ENCODE measurements at regions not wholly inside any gene's neighbourhood (a gene's known extent, or its start where the extent isn't known, plus 50 kb on each side); places are given as distances from the start of the nearest gene placed in this dataset.
"Not testable (repeated sequence)": the region's sequence is repeated elsewhere in the genome, so short reads cannot be mapped to it uniquely, and the experiment has no call there.

- no peak for DNase-seq (ENCODE audit: low read depth in 2 of 2)
These were observed 700.0 kb downstream of the MAFB start for GRCh38 chr20:39988991-39989390.

- DNase-seq (ENCODE audit: low read depth in 2 of 2): no peak
These were observed 702.7 kb downstream of the MAFB start for GRCh38 chr20:39986173-39986904.

GRCh38 chr20:39985271-39985827 lies 703.7 kb downstream of the MAFB start:
- DNase-seq (ENCODE audit: low read depth in 2 of 2): no peak

- no peak for DNase-seq (ENCODE audit: low read depth in 2 of 2)
These were observed 705.4 kb downstream of the MAFB start for GRCh38 chr20:39983655-39984054.

GRCh38 chr20:39983183-39983582 lies 705.9 kb downstream of the MAFB start:
- DNase-seq (ENCODE audit: low read depth in 2 of 2): no peak

GRCh38 chr20:39974966-39975501 lies 714.0 kb downstream of the MAFB start:
- DNase-seq (ENCODE audit: low read depth in 2 of 2): no peak

- DNase-seq (ENCODE audit: low read depth in 2 of 2): no peak
These were observed 720.5 kb downstream of the MAFB start for GRCh38 chr20:39968495-39968894.

GRCh38 chr20:39967806-39968205 lies 721.2 kb downstream of the MAFB start:
- DNase-seq (ENCODE audit: low read depth in 2 of 2): no peak

- DNase-seq (ENCODE audit: low read depth in 2 of 2): no peak
These were observed 727.3 kb downstream of the MAFB start for GRCh38 chr20:39961637-39962244.

- no peak for DNase-seq (ENCODE audit: low read depth in 2 of 2)
These were observed 728.3 kb downstream of the MAFB start for GRCh38 chr20:39960522-39961428.

- not testable (repeated sequence) for DNase-seq (ENCODE audit: low read depth in 2 of 2)
These were observed 731.1 kb downstream of the MAFB start for GRCh38 chr20:39957911-39958310.

GRCh38 chr20:39954621-39955020 lies 734.4 kb downstream of the MAFB start:
- DNase-seq (ENCODE audit: low read depth in 2 of 2): no peak

- DNase-seq (ENCODE audit: low read depth in 2 of 2): no peak
These were observed 742.1 kb downstream of the MAFB start for GRCh38 chr20:39946931-39947330.

- DNase-seq (ENCODE audit: low read depth in 2 of 2): no peak
These were observed 742.8 kb downstream of the MAFB start for GRCh38 chr20:39946053-39946810.

- no peak for DNase-seq (ENCODE audit: low read depth in 2 of 2)
These were observed 744.2 kb downstream of the MAFB start for GRCh38 chr20:39944861-39945260.

GRCh38 chr20:39943336-39943735 lies 745.7 kb downstream of the MAFB start:
- DNase-seq (ENCODE audit: low read depth in 2 of 2): no peak

GRCh38 chr20:39941245-39941644 lies 747.8 kb downstream of the MAFB start:
- DNase-seq (ENCODE audit: low read depth in 2 of 2): no peak

GRCh38 chr20:39939241-39939865 lies 749.7 kb downstream of the MAFB start:
- no peak for DNase-seq (ENCODE audit: low read depth in 2 of 2)

- no peak for DNase-seq (ENCODE audit: low read depth in 2 of 2)
These were observed 752.6 kb downstream of the MAFB start for GRCh38 chr20:39936401-39936800.

GRCh38 chr20:39935901-39936300 lies 753.1 kb downstream of the MAFB start:
- no peak for DNase-seq (ENCODE audit: low read depth in 2 of 2)

Data from activated CD4-positive, alpha-beta T cell treated with anti-CD3 and anti-CD28 coated beads for 24 hours (primary cell).